ENCODE measurements at regions not wholly inside any gene's neighbourhood (a gene's known extent, or its start where the extent isn't known, plus 50 kb on each side); places are given as distances from the start of the nearest gene placed in this dataset.
"Not testable (repeated sequence)": the region's sequence is repeated elsewhere in the genome, so short reads cannot be mapped to it uniquely, and the experiment has no call there.

DNA sequence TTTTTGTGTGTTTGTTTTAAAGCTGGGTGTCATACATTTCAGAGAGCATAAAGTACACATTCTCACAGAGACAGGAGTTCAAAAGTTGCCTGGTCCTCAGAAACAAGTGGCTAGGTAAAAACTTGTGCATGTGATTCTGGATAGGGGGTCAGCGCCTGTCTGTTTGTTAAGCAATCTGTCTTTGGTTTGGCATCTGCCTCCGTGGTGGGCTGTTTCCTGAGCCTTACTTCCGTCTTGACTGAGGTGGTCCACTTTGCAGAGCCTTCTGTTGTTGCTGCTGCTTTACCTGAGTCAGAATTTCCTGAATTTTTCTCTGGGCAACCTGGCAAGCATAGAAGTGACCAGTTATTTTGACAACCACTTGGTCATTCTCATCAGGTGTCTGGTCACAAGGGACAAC lies 73.8 kb upstream of the RPS6KA2 start:
- TF ChIP-seq, protein P1, sequence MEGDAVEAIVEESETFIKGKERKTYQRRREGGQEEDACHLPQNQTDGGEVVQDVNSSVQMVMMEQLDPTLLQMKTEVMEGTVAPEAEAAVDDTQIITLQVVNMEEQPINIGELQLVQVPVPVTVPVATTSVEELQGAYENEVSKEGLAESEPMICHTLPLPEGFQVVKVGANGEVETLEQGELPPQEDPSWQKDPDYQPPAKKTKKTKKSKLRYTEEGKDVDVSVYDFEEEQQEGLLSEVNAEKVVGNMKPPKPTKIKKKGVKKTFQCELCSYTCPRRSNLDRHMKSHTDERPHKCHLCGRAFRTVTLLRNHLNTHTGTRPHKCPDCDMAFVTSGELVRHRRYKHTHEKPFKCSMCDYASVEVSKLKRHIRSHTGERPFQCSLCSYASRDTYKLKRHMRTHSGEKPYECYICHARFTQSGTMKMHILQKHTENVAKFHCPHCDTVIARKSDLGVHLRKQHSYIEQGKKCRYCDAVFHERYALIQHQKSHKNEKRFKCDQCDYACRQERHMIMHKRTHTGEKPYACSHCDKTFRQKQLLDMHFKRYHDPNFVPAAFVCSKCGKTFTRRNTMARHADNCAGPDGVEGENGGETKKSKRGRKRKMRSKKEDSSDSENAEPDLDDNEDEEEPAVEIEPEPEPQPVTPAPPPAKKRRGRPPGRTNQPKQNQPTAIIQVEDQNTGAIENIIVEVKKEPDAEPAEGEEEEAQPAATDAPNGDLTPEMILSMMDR (IDR thresholded peaks at IDR 0.05) = not testable (repeated sequence)
- TF ChIP-seq POLR2AphosphoS5, POLR2A, EP300 (IDR thresholded peaks at IDR 0.05): not testable (repeated sequence)
